WERI-Rb-1 (cell line): ENCODE measurements at regions not wholly inside any gene's neighbourhood (a gene's known extent, or its start where the extent isn't known, plus 50 kb on each side); places are given as distances from the start of the nearest gene placed in this dataset.
"Not testable (repeated sequence)": the region's sequence is repeated elsewhere in the genome, so short reads cannot be mapped to it uniquely, and the experiment has no call there.

Source experiments
- DNase-seq: peaks from one replicate; pipeline ENCODE4 v3.0.0-alpha.2; 2020
- H3K27ac ChIP-seq: fragments of 250-450 bp; sonication (Bioruptor Pico); 2 replicates; pipeline ENCODE4 v1.5.1; 2020; ENCODE audit warnings: mild to moderate bottlenecking, moderate library complexity
- H3K27me3 ChIP-seq: fragments of 250-450 bp; sonication (Bioruptor Pico); 2 replicates; pipeline ENCODE4 v1.5.1; 2021; ENCODE audit warnings: mild to moderate bottlenecking, low read depth, moderate library complexity; ENCODE audit not compliant: insufficient read depth, severe bottlenecking
- H3K36me3 ChIP-seq: fragments of 250-450 bp; sonication (Bioruptor Pico); 2 replicates; pipeline ENCODE4 v1.5.1; 2020; ENCODE audit warnings: mild to moderate bottlenecking, moderate library complexity
- H3K4me3 ChIP-seq: 2 replicates; pipeline ENCODE4 v1.5.1; 2011; ENCODE audit warnings: low read depth, mild to moderate bottlenecking, control low read depth, low read length
- H3K9me3 ChIP-seq: fragments of 250-450 bp; sonication (Bioruptor Pico); 2 replicates; pipeline ENCODE4 v1.5.1; 2021; ENCODE audit warnings: mild to moderate bottlenecking, moderate library complexity; ENCODE audit not compliant: severe bottlenecking
- CTCF ChIP-seq: IDR thresholded peaks from 2 replicates; pipeline ENCODE4 v1.5.1; 2011; ENCODE audit warnings: low read depth, mild to moderate bottlenecking, control low read depth, inconsistent platforms, low read length

DNA sequence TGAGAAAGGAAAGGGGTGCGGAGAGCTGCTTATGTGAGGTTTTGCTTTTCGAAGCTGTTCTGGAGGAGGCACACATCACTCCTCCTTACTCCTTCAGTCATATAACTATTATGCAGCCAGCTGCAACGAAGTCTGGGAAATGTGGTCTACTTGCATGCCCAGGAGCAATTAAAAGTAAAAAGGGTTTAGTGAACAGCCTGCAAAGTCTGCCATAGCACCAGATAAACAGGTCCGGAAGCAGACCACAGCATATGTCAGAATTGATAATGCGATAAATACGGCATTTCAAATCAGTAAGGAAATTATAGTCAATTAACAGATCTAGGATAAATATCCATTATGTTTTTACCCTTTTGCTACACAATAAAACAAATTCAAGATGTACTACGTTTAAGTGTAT, 99.5 kb downstream of the POLR2M start:
- DNase-seq, result no peak
- H3K27ac ChIP-seq, result no peak overlapping the region
- no peak for TF ChIP-seq CTCF
- no peak overlapping the region for H3K4me3 ChIP-seq
- H3K9me3 ChIP-seq, result peaks cover 2% of the 10 kb centered on the region
- no peaks in the 10 kb centered on the region for H3K27me3 ChIP-seq
- no peaks in the 10 kb centered on the region for H3K36me3 ChIP-seq

- H3K27me3 ChIP-seq, H3K27ac ChIP-seq, DNase-seq, H3K36me3 ChIP-seq, H3K9me3 ChIP-seq, H3K4me3 ChIP-seq: not testable (repeated sequence)
These were observed 102.8 kb downstream of the POLR2M start for GRCh38 chr15:57809285-57809684.

- DNase-seq, result no peak
- Histone ChIP-seq H3K9me3 (no peaks in the 10 kb centered on the region), H3K36me3 (no peaks in the 10 kb centered on the region), H3K27me3 (no peaks in the 10 kb centered on the region), H3K4me3 (no peak overlapping the region), H3K27ac (no peak overlapping the region)
- TF ChIP-seq CTCF, result no peak
These were observed 110.1 kb downstream of the POLR2M start for GRCh38 chr15:57816599-57816998.

DNA sequence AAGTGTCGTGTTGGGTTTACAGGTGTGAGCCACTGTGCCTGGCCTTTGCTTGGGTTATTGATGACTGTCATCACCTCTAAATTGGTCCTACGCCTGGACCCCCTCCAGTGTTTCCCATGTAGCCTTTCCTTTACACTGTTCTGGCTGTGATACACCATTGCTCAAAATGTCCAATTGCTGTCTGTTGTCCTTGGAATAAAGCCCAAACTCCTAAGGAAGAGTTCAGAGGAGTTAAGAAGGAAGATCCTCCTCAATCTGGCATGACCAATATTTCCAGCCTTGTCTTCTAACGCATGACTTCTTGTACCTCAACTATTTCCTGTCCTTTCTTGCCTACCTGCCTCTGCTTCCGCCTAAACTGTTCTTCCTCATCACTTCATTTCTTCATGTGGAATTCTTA, 113.1 kb downstream of the POLR2M start:
- no peak overlapping the region for H3K4me3 ChIP-seq
- H3K27me3 ChIP-seq, result no peaks in the 10 kb centered on the region
- H3K36me3 ChIP-seq, result no peaks in the 10 kb centered on the region
- no peak for TF ChIP-seq CTCF
- no peak overlapping the region for H3K27ac ChIP-seq
- H3K9me3 ChIP-seq, result no peaks in the 10 kb centered on the region
- no peak for DNase-seq

DNA sequence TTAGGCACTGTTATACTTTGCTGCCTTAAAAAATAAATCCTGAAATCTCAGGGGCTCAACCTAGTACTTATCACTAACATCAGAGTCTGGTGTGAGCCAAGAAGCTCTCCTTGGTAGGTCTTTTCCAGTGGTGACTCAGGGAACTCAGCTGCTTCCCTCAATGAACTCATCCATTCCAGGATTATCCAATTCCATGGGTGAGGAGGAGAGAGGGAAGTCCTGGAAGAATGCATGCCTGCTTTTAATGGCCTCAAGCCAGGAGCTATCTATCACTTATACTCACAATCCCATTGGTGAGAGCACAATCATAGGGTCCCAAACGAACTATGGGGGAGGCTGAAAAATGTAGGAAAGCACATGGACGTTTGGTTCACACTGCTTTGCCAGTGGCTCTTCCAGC, 113.6 kb downstream of the POLR2M start:
- no peaks in the 10 kb centered on the region for H3K27me3 ChIP-seq
- no peak for DNase-seq

GRCh38 chr15:57821826-57822225, 115.3 kb downstream of the POLR2M start:
- TF ChIP-seq CTCF, result no peak
- H3K27ac ChIP-seq, result no peak overlapping the region

More for the DNA sequence above, 113.6 kb downstream of the POLR2M start:
- no peaks in the 10 kb centered on the region for H3K9me3 ChIP-seq
- no peak overlapping the region for H3K27ac ChIP-seq
- no peak for TF ChIP-seq CTCF
- no peak overlapping the region for H3K4me3 ChIP-seq
- H3K36me3 ChIP-seq, result no peaks in the 10 kb centered on the region

More at GRCh38 chr15:57821826-57822225, 115.3 kb downstream of the POLR2M start:
- no peaks in the 10 kb centered on the region for H3K27me3 ChIP-seq
- DNase-seq, result no peak
- H3K9me3 ChIP-seq, result no peaks in the 10 kb centered on the region
- H3K36me3 ChIP-seq, result no peaks in the 10 kb centered on the region
- no peak overlapping the region for H3K4me3 ChIP-seq
